Thyroid gland (tissue), 4 donors: ENCODE measurements at regions not wholly inside any gene's neighbourhood (a gene's known extent, or its start where the extent isn't known, plus 50 kb on each side); places are given as distances from the start of the nearest gene placed in this dataset.

Experiments
- POLR2A ChIP-seq, 2 donors: fragments of 450-650 bp; IDR thresholded peaks; one replicate each; pipeline ENCODE4 v1.6.1; 2017; ENCODE audit warnings: antibody characterized with exemption in 2 of 2, mild to moderate bottlenecking in 2 of 2, moderate library complexity in 1 of 2
- TF ChIP-seq, protein P1 (sequence below), 6 experiments: fragments of 200-600 bp in 3 of 6; fragments of 450-650 bp in 3 of 6; sonication (generic) in 3 of 6; IDR thresholded peaks; one replicate each; pipeline ENCODE4 v1.5.1; 2016 to 2019; ENCODE audit warnings: antibody characterized with exemption in 6 of 6, mild to moderate bottlenecking in 2 of 6, inconsistent platforms in 1 of 6, moderate library complexity in 1 of 6

GRCh38 chr4:4614925-4615678 lies 73.3 kb upstream of the STX18 start:
- TF ChIP-seq, protein P1, sequence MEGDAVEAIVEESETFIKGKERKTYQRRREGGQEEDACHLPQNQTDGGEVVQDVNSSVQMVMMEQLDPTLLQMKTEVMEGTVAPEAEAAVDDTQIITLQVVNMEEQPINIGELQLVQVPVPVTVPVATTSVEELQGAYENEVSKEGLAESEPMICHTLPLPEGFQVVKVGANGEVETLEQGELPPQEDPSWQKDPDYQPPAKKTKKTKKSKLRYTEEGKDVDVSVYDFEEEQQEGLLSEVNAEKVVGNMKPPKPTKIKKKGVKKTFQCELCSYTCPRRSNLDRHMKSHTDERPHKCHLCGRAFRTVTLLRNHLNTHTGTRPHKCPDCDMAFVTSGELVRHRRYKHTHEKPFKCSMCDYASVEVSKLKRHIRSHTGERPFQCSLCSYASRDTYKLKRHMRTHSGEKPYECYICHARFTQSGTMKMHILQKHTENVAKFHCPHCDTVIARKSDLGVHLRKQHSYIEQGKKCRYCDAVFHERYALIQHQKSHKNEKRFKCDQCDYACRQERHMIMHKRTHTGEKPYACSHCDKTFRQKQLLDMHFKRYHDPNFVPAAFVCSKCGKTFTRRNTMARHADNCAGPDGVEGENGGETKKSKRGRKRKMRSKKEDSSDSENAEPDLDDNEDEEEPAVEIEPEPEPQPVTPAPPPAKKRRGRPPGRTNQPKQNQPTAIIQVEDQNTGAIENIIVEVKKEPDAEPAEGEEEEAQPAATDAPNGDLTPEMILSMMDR (IDR thresholded peaks at IDR 0.05): no peak
- TF ChIP-seq POLR2A (IDR thresholded peaks at IDR 0.05): no peak
